ENCODE measurements at regions not wholly inside any gene's neighbourhood (a gene's known extent, or its start where the extent isn't known, plus 50 kb on each side); places are given as distances from the start of the nearest gene placed in this dataset.

DNA sequence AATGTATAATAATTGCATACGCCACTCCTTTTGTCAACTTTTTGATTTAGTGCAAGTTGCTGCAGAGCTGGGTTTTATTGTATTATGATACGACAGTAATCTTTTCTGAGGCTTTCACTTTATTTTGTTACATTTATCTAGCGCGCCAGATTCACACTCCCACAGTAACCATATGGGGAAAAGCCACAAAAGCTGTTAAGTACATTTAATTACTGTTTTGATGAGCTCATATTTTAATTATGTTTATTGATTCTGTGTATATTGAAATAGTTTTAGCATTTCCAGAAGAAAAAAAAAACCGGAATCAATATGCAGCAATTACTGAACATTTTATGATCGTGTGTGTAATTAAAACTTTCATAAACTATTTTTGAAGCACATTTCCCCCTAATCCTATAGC, 118.5 kb downstream of the RAB11FIP2 start:
- no peaks in the 10 kb centered on the region for H3K27me3 Mint-ChIP-seq (ENCODE audit: insufficient read depth)
- TF ChIP-seq, protein P1, sequence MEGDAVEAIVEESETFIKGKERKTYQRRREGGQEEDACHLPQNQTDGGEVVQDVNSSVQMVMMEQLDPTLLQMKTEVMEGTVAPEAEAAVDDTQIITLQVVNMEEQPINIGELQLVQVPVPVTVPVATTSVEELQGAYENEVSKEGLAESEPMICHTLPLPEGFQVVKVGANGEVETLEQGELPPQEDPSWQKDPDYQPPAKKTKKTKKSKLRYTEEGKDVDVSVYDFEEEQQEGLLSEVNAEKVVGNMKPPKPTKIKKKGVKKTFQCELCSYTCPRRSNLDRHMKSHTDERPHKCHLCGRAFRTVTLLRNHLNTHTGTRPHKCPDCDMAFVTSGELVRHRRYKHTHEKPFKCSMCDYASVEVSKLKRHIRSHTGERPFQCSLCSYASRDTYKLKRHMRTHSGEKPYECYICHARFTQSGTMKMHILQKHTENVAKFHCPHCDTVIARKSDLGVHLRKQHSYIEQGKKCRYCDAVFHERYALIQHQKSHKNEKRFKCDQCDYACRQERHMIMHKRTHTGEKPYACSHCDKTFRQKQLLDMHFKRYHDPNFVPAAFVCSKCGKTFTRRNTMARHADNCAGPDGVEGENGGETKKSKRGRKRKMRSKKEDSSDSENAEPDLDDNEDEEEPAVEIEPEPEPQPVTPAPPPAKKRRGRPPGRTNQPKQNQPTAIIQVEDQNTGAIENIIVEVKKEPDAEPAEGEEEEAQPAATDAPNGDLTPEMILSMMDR (IDR thresholded peaks at IDR 0.05): no peak
- no peak overlapping the region for H3K27ac Mint-ChIP-seq
- DNase-seq: no peak
- peaks cover 22% of the 10 kb centered on the region for H3K9me3 Mint-ChIP-seq
- H3K4me1 Mint-ChIP-seq (ENCODE audit: low read depth): no peaks in the 10 kb centered on the region
- no peak overlapping the region for H3K4me3 Mint-ChIP-seq
- H3K36me3 Mint-ChIP-seq (ENCODE audit: low read depth): no peaks in the 10 kb centered on the region

DNA sequence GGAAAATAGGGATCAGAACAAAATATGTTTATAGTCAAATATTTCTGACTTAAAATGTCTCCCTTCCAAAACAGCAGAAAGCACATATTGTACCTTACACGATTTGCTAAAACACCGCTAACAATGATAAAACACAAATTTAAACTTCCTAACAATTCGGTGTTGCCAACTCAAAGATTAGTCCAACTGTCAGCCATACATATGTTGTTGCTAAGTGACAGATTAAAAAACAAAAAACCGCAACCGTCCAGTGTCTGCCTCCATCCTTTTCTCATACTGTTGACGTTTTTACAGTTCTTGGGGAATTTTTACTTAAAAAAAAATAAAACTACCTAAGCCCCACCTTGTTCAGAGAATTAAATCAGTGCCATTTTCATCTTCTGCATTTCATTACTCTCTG, 118.0 kb downstream of the RAB11FIP2 start:
- no peaks in the 10 kb centered on the region for H3K27me3 Mint-ChIP-seq (ENCODE audit: insufficient read depth)
- TF ChIP-seq, protein P1 (IDR thresholded peaks at IDR 0.05): no peak
- no peaks in the 10 kb centered on the region for H3K4me1 Mint-ChIP-seq (ENCODE audit: low read depth)
- no peak for DNase-seq
- H3K36me3 Mint-ChIP-seq (ENCODE audit: low read depth): no peaks in the 10 kb centered on the region
- peaks cover 22% of the 10 kb centered on the region for H3K9me3 Mint-ChIP-seq
- no peak overlapping the region for H3K4me3 Mint-ChIP-seq
- H3K27ac Mint-ChIP-seq: no peak overlapping the region

DNA sequence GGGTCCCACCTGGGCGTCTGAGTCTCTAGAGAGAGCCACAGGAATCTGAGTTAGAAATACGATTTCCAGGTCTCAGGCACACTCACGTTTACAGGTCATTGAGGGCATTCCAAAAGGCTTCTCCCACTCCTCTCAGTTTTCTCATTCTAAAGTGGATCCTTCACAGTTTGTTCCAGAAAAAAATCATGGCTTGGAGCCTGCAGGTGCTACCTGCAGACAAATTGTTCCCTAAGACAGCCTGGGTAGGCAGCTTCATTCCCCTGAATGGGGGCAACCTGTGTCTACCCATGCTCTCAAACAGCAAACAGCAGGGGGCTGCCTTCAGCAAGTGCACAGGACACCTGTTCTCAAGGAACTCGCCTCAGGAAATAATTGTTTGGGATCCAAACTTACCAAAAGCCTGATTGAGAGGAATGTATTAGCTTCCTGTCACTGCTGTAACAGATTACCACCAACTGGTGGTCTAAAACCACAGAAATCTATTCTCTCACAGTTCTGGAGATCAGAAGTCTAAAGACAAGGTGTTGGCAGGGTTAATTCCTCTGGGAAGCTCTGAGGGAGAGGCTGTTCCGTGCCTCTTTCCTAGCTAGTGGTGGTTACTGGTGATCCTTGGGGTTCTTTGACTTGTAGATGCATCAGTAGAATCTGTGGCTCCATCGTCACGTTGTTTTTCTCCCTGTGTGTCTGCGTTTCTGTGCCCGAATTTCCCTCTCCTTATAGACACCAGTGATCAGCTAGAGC, 117.2 kb downstream of the RAB11FIP2 start:
- no peak overlapping the region for H3K27ac Mint-ChIP-seq
- no peaks in the 10 kb centered on the region for H3K36me3 Mint-ChIP-seq (ENCODE audit: low read depth)
- H3K4me3 Mint-ChIP-seq: no peak overlapping the region
- TF ChIP-seq, protein P1 (IDR thresholded peaks at IDR 0.05): no peak
- peaks cover under 1% of the 10 kb centered on the region; the same call in 1 of the 2 replicates for H3K27me3 Mint-ChIP-seq (ENCODE audit: insufficient read depth)
- H3K4me1 Mint-ChIP-seq (ENCODE audit: low read depth): no peaks in the 10 kb centered on the region
- no peak for DNase-seq
- H3K9me3 Mint-ChIP-seq: peaks cover 22% of the 10 kb centered on the region

DNA sequence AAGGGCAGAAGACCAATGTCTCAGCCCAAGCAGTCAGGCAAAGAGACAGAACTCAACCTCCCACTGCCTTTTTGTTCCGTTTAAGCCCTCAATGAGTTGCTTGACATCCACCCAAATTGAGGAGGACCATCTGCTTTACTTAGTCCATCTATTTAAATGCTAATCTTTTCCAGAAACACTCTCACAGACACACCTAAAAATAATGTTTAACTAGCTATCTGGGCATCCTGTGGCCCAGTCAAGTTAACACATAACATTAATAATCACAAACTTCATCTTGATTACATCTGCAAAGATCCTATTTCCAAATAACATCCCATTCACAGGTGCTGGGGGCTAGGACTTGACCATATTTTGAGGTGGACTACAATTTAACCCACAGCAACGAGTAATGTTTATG, 115.7 kb downstream of the RAB11FIP2 start:
- no peak overlapping the region for H3K4me3 Mint-ChIP-seq
- H3K9me3 Mint-ChIP-seq: peaks cover 12% of the 10 kb centered on the region; the same call in 1 of the 2 replicates
- H3K36me3 Mint-ChIP-seq (ENCODE audit: low read depth): no peaks in the 10 kb centered on the region
- peaks cover 5% of the 10 kb centered on the region; the same call in 1 of the 2 replicates for H3K4me1 Mint-ChIP-seq (ENCODE audit: low read depth)
- DNase-seq: no peak
- no peak overlapping the region for H3K27ac Mint-ChIP-seq
- TF ChIP-seq, protein P1 (IDR thresholded peaks at IDR 0.05): no peak
- peaks cover 3% of the 10 kb centered on the region for H3K27me3 Mint-ChIP-seq (ENCODE audit: insufficient read depth)

DNA sequence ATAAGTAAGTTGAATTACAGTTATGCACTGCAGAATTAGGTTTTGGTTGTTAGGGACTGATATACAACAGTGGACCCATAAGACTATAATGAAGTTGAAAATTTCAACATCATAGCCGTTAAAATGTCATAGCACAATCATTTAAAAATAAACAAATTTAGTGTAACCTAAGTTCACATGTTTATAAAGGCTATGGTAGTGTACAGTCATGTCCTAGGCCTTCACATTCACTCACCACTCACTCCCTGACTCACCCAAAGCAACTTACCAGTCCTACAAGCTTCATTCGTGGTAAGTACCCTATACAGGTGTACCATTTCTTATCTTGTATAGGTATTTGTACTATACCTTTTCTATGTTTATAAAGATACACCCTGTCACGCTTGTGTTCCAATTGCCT, 113.7 kb downstream of the RAB11FIP2 start:
- no peak for DNase-seq
- Mint-ChIP-seq H3K4me1 (ENCODE audit: low read depth) (peaks cover 12% of the 10 kb centered on the region; the same call in 1 of the 2 replicates), H3K27ac (no peak overlapping the region), H3K9me3 (peaks cover 12% of the 10 kb centered on the region; the same call in 1 of the 2 replicates), H3K4me3 (no peak overlapping the region), H3K27me3 (ENCODE audit: insufficient read depth) (peaks cover 4% of the 10 kb centered on the region), H3K36me3 (ENCODE audit: low read depth) (no peaks in the 10 kb centered on the region)
- TF ChIP-seq, protein P1 (IDR thresholded peaks at IDR 0.05): no peak

Data from HFFc6 (cell line).